K562 (cell line): ENCODE measurements at regions not wholly inside any gene's neighbourhood (a gene's known extent, or its start where the extent isn't known, plus 50 kb on each side); places are given as distances from the start of the nearest gene placed in this dataset.

ENCODE experiments used
- ATAC-seq: fragments of 200-7000 bp; cut with Tn5 transposase; 3 replicates; pipeline ENCODE4 v1.9.1; 2020; ENCODE audit warnings: moderate library complexity
- BruUV-seq: library from RNA; stranded (reverse); fragments of 400-500 nt; replicated peaks from 2 replicates; lab custom pipeline; 2021; lab: Mats Ljungman, UMichigan
- CTCF ChIA-PET: fragments of 300-600 bp; formaldehyde crosslinking; extraction: SDS; loops from one replicate; lab custom pipeline; 2021; ENCODE audit warnings: low intra/inter-chr PET ratio; lab: Yijun Ruan, JAX
- POLR2A ChIA-PET: fragments of 300-600, 350-650 bp; sonication (Branson Sonifier 250); formaldehyde crosslinking; extraction: SDS; loops from one replicate; lab custom pipeline; 2021; ENCODE audit warnings: antibody characterized with exemption, inconsistent platforms; lab: Yijun Ruan, JAX
- DNase-seq, 4 experiments: peaks; one replicate each; pipeline versions ENCODE4 v3.0.0 to v3.0.0-alpha.2; 2011 to 2018; ENCODE audit warnings: low spot score in 3 of 4, mixed read lengths in 3 of 4; ENCODE audit errors: extremely low read depth in 1 of 4
- FAIRE-seq: peaks from 2 replicates; lab custom pipeline; 2011; peaks lifted over from hg19 to GRCh38; lab: Jason Lieb, UNC
- H2AFZ ChIP-seq: 2 replicates; pipeline ENCODE4 v1.6.0; 2011; ENCODE audit warnings: low read depth, low read length, control low read depth, inconsistent platforms
- H3K27ac ChIP-seq: fragments of 200-600 bp; 3 replicates; pipeline ENCODE4 v1.8.0; 2011; ENCODE audit warnings: low read depth, mild to moderate bottlenecking, control low read depth, inconsistent platforms, low read length, moderate library complexity, mixed read lengths; ENCODE audit errors: extremely low read depth
- H3K27me3 ChIP-seq, 2 experiments: fragments of 300-600 bp in 1 of 2; 2 replicates in 1 of 2; 3 replicates in 1 of 2; pipeline versions ENCODE4 v1.6.0 to v1.8.0; 2011; ENCODE audit warnings: inconsistent platforms in 2 of 2, low read length in 2 of 2, mild to moderate bottlenecking in 1 of 2, mixed read lengths in 1 of 2, moderate library complexity in 1 of 2; ENCODE audit not compliant: control insufficient read depth in 2 of 2, insufficient read depth in 2 of 2
- H3K36me3 ChIP-seq: fragments of 300-600 bp; 3 replicates; pipeline ENCODE4 v1.8.0; 2011; ENCODE audit warnings: mild to moderate bottlenecking, low read length, inconsistent platforms; ENCODE audit not compliant: control insufficient read depth, insufficient read depth
- H3K4me1 ChIP-seq, 2 experiments: fragments of 200-600 bp in 1 of 2; replicated peaks in 1 of 2; 2 replicates in 1 of 2; 3 replicates in 1 of 2; pipeline versions ENCODE4 v1.5.1 to v1.8.0; 2011; ENCODE audit warnings: inconsistent platforms in 2 of 2, low read length in 2 of 2, mild to moderate bottlenecking in 1 of 2, mixed read lengths in 1 of 2, moderate library complexity in 1 of 2; ENCODE audit not compliant: control insufficient read depth in 2 of 2, insufficient read depth in 2 of 2
- H3K4me2 ChIP-seq: 2 replicates; pipeline ENCODE4 v1.6.1; 2011; ENCODE audit warnings: low read length, control low read depth, inconsistent platforms, mixed read lengths; ENCODE audit not compliant: insufficient read depth
- H3K4me3 ChIP-seq: fragments of 200-600 bp; sonication (generic), shearing (Covaris generic); 2 replicates; pipeline ENCODE4 v1.5.1; 2016; ENCODE audit warnings: control low read depth, inconsistent platforms
- H3K79me2 ChIP-seq: fragments of 200-600 bp; 3 replicates; pipeline ENCODE4 v1.8.0; 2011; ENCODE audit warnings: low read length, inconsistent platforms; ENCODE audit not compliant: control insufficient read depth, insufficient read depth
- H3K9ac ChIP-seq, 2 experiments: 2 replicates each; pipeline versions ENCODE4 v1.6.0 to v1.6.1; 2011; ENCODE audit warnings: low read depth in 2 of 2, low read length in 2 of 2, control low read depth in 1 of 2, inconsistent platforms in 1 of 2, mild to moderate bottlenecking in 1 of 2, mixed read lengths in 1 of 2; ENCODE audit not compliant: insufficient read depth in 1 of 2
- H3K9me1 ChIP-seq: one replicate; pipeline ENCODE4 v1.6.0; 2011; ENCODE audit warnings: inconsistent platforms, mild to moderate bottlenecking, low read length, moderate library complexity; ENCODE audit not compliant: control insufficient read depth, insufficient read depth
- H3K9me3 ChIP-seq: replicated peaks from 2 replicates; pipeline ENCODE4 v1.5.1; 2011; ENCODE audit warnings: low read depth, low read length, inconsistent platforms; ENCODE audit not compliant: control insufficient read depth, insufficient read depth
- H4K20me1 ChIP-seq: replicated peaks from 2 replicates; pipeline ENCODE4 v1.6.1; 2011; ENCODE audit warnings: low read length, inconsistent platforms, mixed read lengths; ENCODE audit not compliant: control insufficient read depth, insufficient read depth
- BRF2 ChIP-seq: IDR thresholded peaks from 3 replicates; pipeline ENCODE4 v1.6.1; 2011; ENCODE audit warnings: borderline replicate concordance, mild to moderate bottlenecking; ENCODE audit not compliant: insufficient read length, insufficient read depth
- CSDE1 ChIP-seq, 2 experiments: fragments of 450-650 bp; IDR thresholded peaks; 2 replicates each; pipeline ENCODE4 v1.6.1; 2016; ENCODE audit warnings: mild to moderate bottlenecking in 1 of 2
- ETV1 ChIP-seq: fragments of 450-650 bp; conservative IDR thresholded peaks from 2 replicates; pipeline ENCODE4 v1.6.1; 2016; ENCODE audit warnings: missing genetic modification characterization, control low read depth, low read depth, missing compliant biosample characterization
- FOXA3 ChIP-seq, 2 experiments: fragments of 450-650 bp in 1 of 2; sonication (generic) in 1 of 2; formaldehyde crosslinking; IDR thresholded peaks in 1 of 2; conservative IDR thresholded peaks in 1 of 2; 2 replicates each; pipeline versions ENCODE4 v1.4.0 to v1.8.0; 2020 to 2022; ENCODE audit warnings: mild to moderate bottlenecking in 2 of 2, missing genetic modification reagents in 1 of 2
- HMBOX1 ChIP-seq: sonication (generic); IDR thresholded peaks from 2 replicates; pipeline ENCODE4 v1.6.1; 2016
- HNRNPL ChIP-seq: fragments of 200-400 bp; formaldehyde crosslinking; IDR thresholded peaks from 2 replicates; pipeline ENCODE4 v1.6.1; 2017; ENCODE audit warnings: low read depth, mild to moderate bottlenecking, low read length
- KAT8 ChIP-seq: fragments of 450-650 bp; IDR thresholded peaks from 2 replicates; pipeline ENCODE4 v1.6.1; 2016; ENCODE audit warnings: low read depth, mild to moderate bottlenecking
- MEIS2 ChIP-seq: fragments of 450-650 bp; IDR thresholded peaks from 2 replicates; pipeline ENCODE4 v1.6.1; 2014; ENCODE audit warnings: mild to moderate bottlenecking; ENCODE audit not compliant: partially characterized antibody
- MIER1 ChIP-seq: fragments of 450-650 bp; IDR thresholded peaks from 2 replicates; pipeline ENCODE4 v1.6.1; 2016; ENCODE audit warnings: antibody characterized with exemption, mild to moderate bottlenecking, low read depth
- MLLT1 ChIP-seq, 2 experiments: fragments of 450-650 bp; IDR thresholded peaks; 2 replicates each; pipeline ENCODE4 v1.6.1; 2016
- PCBP2 ChIP-seq: fragments of 200-400 bp; formaldehyde crosslinking; IDR thresholded peaks from 2 replicates; pipeline ENCODE4 v1.6.1; 2018; ENCODE audit warnings: low read length, low read depth, mild to moderate bottlenecking, moderate library complexity; ENCODE audit not compliant: poor library complexity, severe bottlenecking
- PML ChIP-seq: IDR thresholded peaks from 2 replicates; pipeline ENCODE4 v1.6.1; 2012; ENCODE audit warnings: low read length, inconsistent platforms
- POLR2H ChIP-seq: IDR thresholded peaks from 2 replicates; pipeline ENCODE4 v1.6.1; 2016; ENCODE audit warnings: missing genetic modification characterization, low read depth, mild to moderate bottlenecking, control low read depth, missing compliant biosample characterization, moderate library complexity
- SIX5 ChIP-seq, 2 experiments: IDR thresholded peaks; 2 replicates each; pipeline ENCODE4 v1.6.1; 2011; ENCODE audit warnings: low read length in 2 of 2, borderline replicate concordance in 1 of 2, low read depth in 1 of 2, mild to moderate bottlenecking in 1 of 2, moderate library complexity in 1 of 2; ENCODE audit not compliant: insufficient read depth in 1 of 2
- SOX6 ChIP-seq: fragments of 450-650 bp; IDR thresholded peaks from 2 replicates; pipeline ENCODE4 v1.6.1; 2014; ENCODE audit warnings: mild to moderate bottlenecking
- ZKSCAN3 ChIP-seq: fragments of 250-450 bp; sonication (Bioruptor Pico); IDR thresholded peaks from 2 replicates; pipeline ENCODE4 v1.4.0; 2020
- ZNF316 ChIP-seq: fragments of 450-650 bp; IDR thresholded peaks from 2 replicates; pipeline ENCODE4 v1.6.1; 2016
- ZNF41 ChIP-seq: fragments of 250-450 bp; sonication (Bioruptor Pico); conservative IDR thresholded peaks from 2 replicates; pipeline ENCODE4 v1.4.0; 2020; ENCODE audit warnings: mild to moderate bottlenecking
- ZNF583 ChIP-seq: fragments of 250-450 bp; sonication (Bioruptor Pico); IDR thresholded peaks from 2 replicates; pipeline ENCODE4 v1.4.0; 2020
- WGBS: fragments of 100-300 bp; shearing (Covaris generic); methylation state at CpG from one replicate; pipeline ENCODE4 v1.1.6; 2016; ENCODE audit warnings: low coverage, mixed read lengths; ENCODE audit not compliant: insufficient coverage; ENCODE audit errors: missing lambda C conversion rate; 5-methylcytosine and 5-hydroxymethylcytosine counted together
- in situ Hi-C: fragments of 300-500 bp; cut with MboI; formaldehyde crosslinking; loops from 4 replicates; pipeline ENCODE4 v1.15.0; 2018; ENCODE audit warnings: inconsistent platforms, mixed read lengths
- intact Hi-C: fragments of 100-400 bp; cut with micrococcal nuclease; formaldehyde crosslinking; loops from 2 replicates; pipeline ENCODE4 v1.14.2; 2022

- POLR2A ChIA-PET, result interaction anchor here (0.6 kb wide), 1 partner anchor 753 kb away, joined by 3 read pairs; no protein-coding TSS in a partner anchor
- H4K20me1 ChIP-seq, result no peaks in the 10 kb centered on the region
These were observed 190.9 kb upstream of the MME start for GRCh38 chr3:154889227-154889634.

More at GRCh38 chr3:154889227-154889634, 190.9 kb upstream of the MME start:
- H3K4me3 ChIP-seq, result no peak overlapping the region
- intact Hi-C loops (no loop called here), in situ Hi-C loops (no loop called here)
- no peak for ATAC-seq
- no TSS peak for BruUV-seq
- H3K4me1 ChIP-seq, result peaks cover 0 to 5% of the 10 kb centered on the region in 2 experiments; a peak in 1 of 5 replicates
- WGBS, result 43% methylated on average over 10 of the region's 36 CpGs
- DNase-seq, result no peak
- no peaks in the 10 kb centered on the region for H3K9me1 ChIP-seq
- H3K9me3 ChIP-seq, result no peaks in the 10 kb centered on the region
- TF ChIP-seq PCBP2 (no peak), HNRNPL (no peak), ZNF316 (no peak), FOXA3 (CRISPR knock-in tag; conservative IDR thresholded peaks at IDR 0.05 in 1 of 2, IDR thresholded peaks at IDR 0.05 in 1 of 2) (no peak), SOX6 (no peak), PML (no peak), POLR2H (tag) (no peak), CSDE1 (IDR thresholded peaks at IDR 0.05) (no peak), BRF2 (no peak), SIX5 (IDR thresholded peaks at IDR 0.05; ENCODE audit: borderline replicate concordance in 1 of 2, insufficient read depth in 1 of 2, low read depth in 1 of 2, low read length in 2 of 2) (no peak), ZKSCAN3 (CRISPR knock-in tag) (no peak), ZNF583 (no peak), ETV1 (tag) (no peak), MEIS2 (no peak), ZNF41 (no peak), MLLT1 (IDR thresholded peaks at IDR 0.05) (no peak), KAT8 (no peak), HMBOX1 (no peak), MIER1 (no peak)
- no peak overlapping the region for H2AFZ ChIP-seq
- H3K9ac ChIP-seq, result no peak overlapping the region
- no peak overlapping the region for H3K4me2 ChIP-seq
- H3K27me3 ChIP-seq, result no peaks in the 10 kb centered on the region
- CTCF ChIA-PET, result no interaction called here
- H3K27ac ChIP-seq, result no peak overlapping the region
- FAIRE-seq, result no peak
- no peaks in the 10 kb centered on the region for H3K36me3 ChIP-seq
- no peaks in the 10 kb centered on the region for H3K79me2 ChIP-seq
